Panc1 (cell line): ENCODE measurements at regions not wholly inside any gene's neighbourhood (a gene's known extent, or its start where the extent isn't known, plus 50 kb on each side); places are given as distances from the start of the nearest gene placed in this dataset.

Source experiments
- CTCF ChIP-seq: fragments of 450-650 bp; IDR thresholded peaks from 2 replicates; pipeline ENCODE4 v1.5.1; 2017; ENCODE audit warnings: mild to moderate bottlenecking
- POLR2AphosphoS5 ChIP-seq: IDR thresholded peaks from 2 replicates; pipeline ENCODE4 v1.6.1; 2012; ENCODE audit warnings: mild to moderate bottlenecking, low read depth, low read length, moderate library complexity
- REST ChIP-seq, 2 experiments: IDR thresholded peaks; 2 replicates each; pipeline ENCODE4 v1.6.1; 2011 to 2012; ENCODE audit warnings: low read depth in 2 of 2, control low read depth in 1 of 2, low read length in 1 of 2, mild to moderate bottlenecking in 1 of 2, moderate library complexity in 1 of 2; ENCODE audit not compliant: insufficient read depth in 1 of 2
- SIN3A ChIP-seq: IDR thresholded peaks from 2 replicates; pipeline ENCODE4 v1.6.1; 2012; ENCODE audit warnings: low read depth, mild to moderate bottlenecking, low read length, moderate library complexity, borderline replicate concordance; ENCODE audit not compliant: insufficient read depth

GRCh38 chr14:96693252-96693820 lies 103.8 kb upstream of the VRK1 start:
- TF ChIP-seq CTCF (no peak), REST (IDR thresholded peaks at IDR 0.05; ENCODE audit: insufficient read depth in 1 of 2, low read depth in 2 of 2, low read length in 1 of 2) (no peak), SIN3A (no peak), POLR2AphosphoS5 (no peak)
